Activated T-helper 17 cell treated with anti-CD3 and anti-CD28 coated beads, Interleukin-2, amount 50 U/mL, for 72 hours (primary cell): ENCODE measurements at regions not wholly inside any gene's neighbourhood (a gene's known extent, or its start where the extent isn't known, plus 50 kb on each side); places are given as distances from the start of the nearest gene placed in this dataset.
A peak's percentile ranks its signal among the peaks of the same experiment; 100 is the strongest.

Experiments
- ATAC-seq: fragments of 150-1000 bp; cut with Tn5 transposase; replicated peaks from 2 replicates; pipeline ENCODE4 v1.10.0; 2021; ENCODE audit warnings: mild to moderate bottlenecking, moderate library complexity
- H3K27ac Mint-ChIP-seq: one replicate; pipeline ENCODE4 v1.8.0; 2022; ENCODE audit warnings: mixed read lengths
- H3K27me3 Mint-ChIP-seq: one replicate; pipeline ENCODE4 v1.8.0; 2022; ENCODE audit warnings: mixed read lengths
- H3K36me3 Mint-ChIP-seq: one replicate; pipeline ENCODE4 v1.8.0; 2022; ENCODE audit warnings: low read depth, mild to moderate bottlenecking, mixed read lengths
- H3K4me1 Mint-ChIP-seq: one replicate; pipeline ENCODE4 v1.8.0; 2022; ENCODE audit warnings: mixed read lengths
- H3K4me3 Mint-ChIP-seq: one replicate; pipeline ENCODE4 v1.8.0; 2022; ENCODE audit warnings: mild to moderate bottlenecking, mixed read lengths
- H3K9me3 Mint-ChIP-seq: one replicate; pipeline ENCODE4 v1.8.0; 2022; ENCODE audit warnings: mixed read lengths

GRCh38 chr10:79883986-79884385 is 57.4 kb downstream of the NUTM2E start:
- no peak overlapping the region for H3K27ac Mint-ChIP-seq
- H3K27me3 Mint-ChIP-seq = peaks cover 13% of the 10 kb centered on the region
- no peaks in the 10 kb centered on the region for H3K4me1 Mint-ChIP-seq
- no peak for ATAC-seq
- no peaks in the 10 kb centered on the region for H3K36me3 Mint-ChIP-seq
- H3K9me3 Mint-ChIP-seq = no peaks in the 10 kb centered on the region
- H3K4me3 Mint-ChIP-seq = no peak overlapping the region

GRCh38 chr10:79886345-79886744 is 59.8 kb downstream of the NUTM2E start:
- H3K4me1 Mint-ChIP-seq = no peaks in the 10 kb centered on the region
- no peak overlapping the region for H3K4me3 Mint-ChIP-seq
- H3K9me3 Mint-ChIP-seq = no peaks in the 10 kb centered on the region
- ATAC-seq = peak; percentile 34
- peaks cover 12% of the 10 kb centered on the region for H3K27me3 Mint-ChIP-seq
- H3K36me3 Mint-ChIP-seq = no peaks in the 10 kb centered on the region
- H3K27ac Mint-ChIP-seq = no peak overlapping the region
